Ovary (tissue), 7 donors: ENCODE measurements at regions not wholly inside any gene's neighbourhood (a gene's known extent, or its start where the extent isn't known, plus 50 kb on each side); places are given as distances from the start of the nearest gene placed in this dataset.

Experiments used
- DNase-seq, 5 donors: peaks; one replicate each; pipeline ENCODE4 v3.0.0-alpha.2; 2019 to 2020
- H3K27ac ChIP-seq, 2 donors: fragments of 200-600 bp; one replicate each; pipeline versions ENCODE4 v1.5.1 to v1.8.0; 2019 to 2022
- H3K27me3 ChIP-seq: fragments of 200-600 bp; one replicate; pipeline ENCODE4 v1.8.0; 2022
- H3K36me3 ChIP-seq: fragments of 200-600 bp; sonication (generic); one replicate; pipeline ENCODE4 v1.5.1; 2019
- H3K4me1 ChIP-seq: one replicate; pipeline ENCODE4 v1.8.1; 2013; ENCODE audit warnings: mild to moderate bottlenecking, moderate library complexity; ENCODE audit not compliant: insufficient read depth
- H3K4me3 ChIP-seq: fragments of 200-600 bp; sonication (generic); one replicate; pipeline ENCODE4 v1.5.1; 2017
- H3K9me3 ChIP-seq, 2 donors: fragments of 200-600 bp in 1 of 2; sonication (generic) in 1 of 2; one replicate each; pipeline versions ENCODE4 v1.5.1 to v1.8.1; 2013 to 2019; ENCODE audit warnings: mild to moderate bottlenecking in 1 of 2, moderate library complexity in 1 of 2
- EP300 ChIP-seq: sonication (generic); formaldehyde crosslinking; IDR thresholded peaks from one replicate; pipeline ENCODE4 v1.6.1; 2017; ENCODE audit warnings: antibody characterized with exemption
- POLR2A ChIP-seq: fragments of 450-650 bp; IDR thresholded peaks from one replicate; pipeline ENCODE4 v1.6.1; 2017; ENCODE audit warnings: antibody characterized with exemption, mild to moderate bottlenecking, moderate library complexity
- WGBS, 3 donors: extraction: QIAGEN DNeasy Blood & Tissue Kit in 1 of 3; methylation state at CpG; one replicate each; pipeline versions ENCODE4 v1.1.5 to v1.1.7; 2013 to 2017; 5-methylcytosine and 5-hydroxymethylcytosine counted together
- intact Hi-C, 4 donors: fragments of 100-400 bp; cut with DNase I; formaldehyde crosslinking; loops; one replicate each; pipeline versions ENCODE4 v1.11.0 to v1.15.1; 2022 to 2023
- TF ChIP-seq, protein P1 (sequence below), 3 donors: fragments of 450-650 bp in 2 of 3; fragments of 200-600 bp in 1 of 3; IDR thresholded peaks; one replicate each; pipeline versions ENCODE4 v1.5.1 to v1.8.0; 2016 to 2022; ENCODE audit warnings: antibody characterized with exemption in 3 of 3, mild to moderate bottlenecking in 1 of 3
- donor health status: DM: no; HTN: no; CAD: no; lungs with moderate emphysema.
- donor health status: DM: no; HTN: no; CAD: no.
- donor health status: Bipolar disorder and iron deficiency.
- donor health status: DM: no; HTN: no; CAD: no.
- donor health status: DM: yes; HTN: yes; CAD: no.

- Histone ChIP-seq H3K9me3 (no peaks in the 10 kb centered on the region), H3K27ac (no peak overlapping the region), H3K4me3 (no peak overlapping the region), H3K27me3 (no peaks in the 10 kb centered on the region), H3K36me3 (no peaks in the 10 kb centered on the region), H3K4me1 (no peaks in the 10 kb centered on the region)
- 56 to 70% (median 61%) methylated on average over 1 of the region's 1 CpG for WGBS, 3 donors
- TF ChIP-seq POLR2A: no peak
- TF ChIP-seq, protein P1, sequence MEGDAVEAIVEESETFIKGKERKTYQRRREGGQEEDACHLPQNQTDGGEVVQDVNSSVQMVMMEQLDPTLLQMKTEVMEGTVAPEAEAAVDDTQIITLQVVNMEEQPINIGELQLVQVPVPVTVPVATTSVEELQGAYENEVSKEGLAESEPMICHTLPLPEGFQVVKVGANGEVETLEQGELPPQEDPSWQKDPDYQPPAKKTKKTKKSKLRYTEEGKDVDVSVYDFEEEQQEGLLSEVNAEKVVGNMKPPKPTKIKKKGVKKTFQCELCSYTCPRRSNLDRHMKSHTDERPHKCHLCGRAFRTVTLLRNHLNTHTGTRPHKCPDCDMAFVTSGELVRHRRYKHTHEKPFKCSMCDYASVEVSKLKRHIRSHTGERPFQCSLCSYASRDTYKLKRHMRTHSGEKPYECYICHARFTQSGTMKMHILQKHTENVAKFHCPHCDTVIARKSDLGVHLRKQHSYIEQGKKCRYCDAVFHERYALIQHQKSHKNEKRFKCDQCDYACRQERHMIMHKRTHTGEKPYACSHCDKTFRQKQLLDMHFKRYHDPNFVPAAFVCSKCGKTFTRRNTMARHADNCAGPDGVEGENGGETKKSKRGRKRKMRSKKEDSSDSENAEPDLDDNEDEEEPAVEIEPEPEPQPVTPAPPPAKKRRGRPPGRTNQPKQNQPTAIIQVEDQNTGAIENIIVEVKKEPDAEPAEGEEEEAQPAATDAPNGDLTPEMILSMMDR (IDR thresholded peaks at IDR 0.05): no peak
- TF ChIP-seq EP300: no peak
- DNase-seq: no peak
- intact Hi-C loops: no loop called here
Observed at GRCh38 chr4:164613256-164613655, 140.7 kb upstream of the SMIM31 start.

DNA sequence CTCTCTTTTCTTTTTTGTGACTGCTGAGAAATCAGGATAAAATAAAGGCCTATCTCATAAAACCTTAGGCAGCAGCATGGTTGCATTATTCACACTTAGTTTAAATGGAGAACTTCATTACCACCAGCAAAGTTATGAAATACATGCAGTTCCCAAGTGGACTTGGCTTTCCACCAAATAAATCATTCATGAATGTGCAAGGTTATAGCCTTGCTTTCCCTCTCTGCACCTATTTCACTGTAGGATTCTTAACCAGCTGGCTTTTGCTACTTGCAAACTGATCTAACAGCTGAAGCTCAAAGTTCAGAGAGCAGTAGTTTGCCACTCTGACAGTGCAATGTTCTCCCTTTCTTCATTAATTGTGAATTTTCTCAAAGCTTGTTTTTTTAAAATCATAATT, 140.1 kb upstream of the SMIM31 start:
- Histone ChIP-seq H3K4me1 (no peaks in the 10 kb centered on the region), H3K4me3 (no peak overlapping the region), H3K36me3 (no peaks in the 10 kb centered on the region), H3K27ac (no peak overlapping the region), H3K27me3 (no peaks in the 10 kb centered on the region), H3K9me3 (no peaks in the 10 kb centered on the region)
- DNase-seq: no peak
- TF ChIP-seq, protein P1 (IDR thresholded peaks at IDR 0.05): no peak
- TF ChIP-seq EP300 (no peak), POLR2A (no peak)
- intact Hi-C loops: no loop called here

GRCh38 chr4:164614329-164614728, 139.6 kb upstream of the SMIM31 start:
- 34 to 51% (median 36%) methylated on average over 2 of the region's 2 CpGs for WGBS, 3 donors
- H3K4me3 ChIP-seq: no peak overlapping the region

GRCh38 chr4:164614999-164615398, 138.9 kb upstream of the SMIM31 start:
- H3K27me3 ChIP-seq: no peaks in the 10 kb centered on the region
- no peak for DNase-seq
- TF ChIP-seq, protein P1 (IDR thresholded peaks at IDR 0.05): no peak
- TF ChIP-seq POLR2A: no peak
- TF ChIP-seq EP300: no peak
- intact Hi-C loops: no loop called here
- H3K9me3 ChIP-seq: no peaks in the 10 kb centered on the region
- H3K4me3 ChIP-seq: no peak overlapping the region
- no peaks in the 10 kb centered on the region for H3K36me3 ChIP-seq
- no peaks in the 10 kb centered on the region for H3K4me1 ChIP-seq
- 69 to 84% (median 74%) methylated on average over 4 of the region's 4 CpGs for WGBS, 3 donors
- H3K27ac ChIP-seq: no peak overlapping the region

More at GRCh38 chr4:164614329-164614728, 139.6 kb upstream of the SMIM31 start:
- H3K27ac ChIP-seq: no peak overlapping the region
- TF ChIP-seq EP300 (no peak), POLR2A (no peak)
- TF ChIP-seq, protein P1 (IDR thresholded peaks at IDR 0.05): no peak
- no peaks in the 10 kb centered on the region for H3K27me3 ChIP-seq
- H3K9me3 ChIP-seq: no peaks in the 10 kb centered on the region
- intact Hi-C loops: no loop called here
- H3K36me3 ChIP-seq: no peaks in the 10 kb centered on the region
- no peak for DNase-seq
- no peaks in the 10 kb centered on the region for H3K4me1 ChIP-seq

GRCh38 chr4:164615964-164616363, 138.0 kb upstream of the SMIM31 start:
- Histone ChIP-seq H3K4me1 (no peaks in the 10 kb centered on the region), H3K4me3 (no peak overlapping the region), H3K27me3 (no peaks in the 10 kb centered on the region), H3K9me3 (no peaks in the 10 kb centered on the region), H3K27ac (no peak overlapping the region), H3K36me3 (no peaks in the 10 kb centered on the region)
- TF ChIP-seq POLR2A: no peak
- TF ChIP-seq, protein P1 (IDR thresholded peaks at IDR 0.05): no peak
- intact Hi-C loops: no loop called here
- no peak for DNase-seq
